SK-N-SH (cell line): ENCODE measurements at regions not wholly inside any gene's neighbourhood (a gene's known extent, or its start where the extent isn't known, plus 50 kb on each side); places are given as distances from the start of the nearest gene placed in this dataset.

Experiments
- CTCF ChIA-PET: fragments of 300-600, 350-600 bp; formaldehyde crosslinking; extraction: SDS; loops from one replicate; lab custom pipeline; 2021; lab: Yijun Ruan, JAX
- POLR2A ChIA-PET: fragments of 350-600 bp; sonication (Branson Sonifier 250); formaldehyde crosslinking; extraction: SDS; loops from one replicate; lab custom pipeline; 2020; ENCODE audit warnings: antibody characterized with exemption, inconsistent platforms; lab: Yijun Ruan, JAX
- DNase-seq: peaks from one replicate; pipeline ENCODE4 v3.0.0; 2012
- H2AFZ ChIP-seq: fragments of 200-600 bp; sonication (generic); 2 replicates; pipeline ENCODE4 v1.8.1; 2016; ENCODE audit warnings: antibody characterized with exemption, mild to moderate bottlenecking, low read depth
- H3F3A ChIP-seq: fragments of 200-600 bp; sonication (generic); replicated peaks from 2 replicates; pipeline ENCODE3; 2016; ENCODE audit warnings: antibody characterized with exemption, mild to moderate bottlenecking; ENCODE audit not compliant: insufficient read depth
- H3K27ac ChIP-seq, 2 experiments: fragments of 200-500 bp in 1 of 2; fragments of 200-600 bp in 1 of 2; sonication (Bioruptor generic) in 1 of 2; sonication (generic), shearing (Covaris generic) in 1 of 2; 2 replicates each; pipeline versions ENCODE4 v1.5.1 to v1.6.1; 2014 to 2016; ENCODE audit warnings: low read depth in 2 of 2, inconsistent platforms in 1 of 2, low read length in 1 of 2, mild to moderate bottlenecking in 1 of 2, mixed read lengths in 1 of 2
- H3K27me3 ChIP-seq: fragments of 200-600 bp; sonication (generic), shearing (Covaris generic); 2 replicates; pipeline ENCODE4 v1.6.1; 2016; ENCODE audit warnings: mixed run types; ENCODE audit not compliant: insufficient read depth
- H3K36me3 ChIP-seq, 2 experiments: fragments of 200-500 bp in 1 of 2; fragments of 200-600 bp in 1 of 2; sonication (Bioruptor generic) in 1 of 2; sonication (generic) in 1 of 2; replicated peaks in 1 of 2; 2 replicates each; pipeline versions ENCODE3 to v1.5.1; 2014 to 2016; ENCODE audit warnings: low read length in 1 of 2, mild to moderate bottlenecking in 1 of 2; ENCODE audit not compliant: insufficient read depth in 2 of 2, control insufficient read depth in 1 of 2
- H3K4me1 ChIP-seq, 2 experiments: fragments of 200-500 bp in 1 of 2; fragments of 200-600 bp in 1 of 2; sonication (Bioruptor generic) in 1 of 2; sonication (generic), shearing (Covaris generic) in 1 of 2; 2 replicates each; pipeline versions ENCODE4 v1.5.1 to v1.6.1; 2014 to 2016; ENCODE audit warnings: low read depth in 1 of 2, low read length in 1 of 2, mixed run types in 1 of 2; ENCODE audit not compliant: insufficient read depth in 2 of 2, control insufficient read depth in 1 of 2
- H3K4me2 ChIP-seq: fragments of 200-600 bp; sonication (generic), shearing (Covaris generic); 2 replicates; pipeline ENCODE4 v1.6.1; 2017; ENCODE audit warnings: mixed run types
- H3K4me3 ChIP-seq, 2 experiments: fragments of 200-500 bp in 1 of 2; fragments of 200-600 bp in 1 of 2; sonication (Bioruptor generic) in 1 of 2; sonication (generic), shearing (Covaris generic) in 1 of 2; 2 replicates each; pipeline versions ENCODE4 v1.5.1 to v1.8.1; 2014 to 2016; ENCODE audit warnings: low read depth in 2 of 2, inconsistent platforms in 1 of 2, low read length in 1 of 2, mild to moderate bottlenecking in 1 of 2, mixed read lengths in 1 of 2, moderate library complexity in 1 of 2
- H3K79me2 ChIP-seq: fragments of 200-600 bp; sonication (generic); 2 replicates; pipeline ENCODE4 v1.8.1; 2017; ENCODE audit warnings: mild to moderate bottlenecking; ENCODE audit not compliant: insufficient read depth
- H3K9ac ChIP-seq: fragments of 200-600 bp; sonication (generic); 2 replicates; pipeline ENCODE4 v1.6.1; 2017; ENCODE audit warnings: mixed run types
- H3K9me2 ChIP-seq: fragments of 200-600 bp; sonication (generic); 2 replicates; pipeline ENCODE4 v1.6.1; 2017; ENCODE audit warnings: mixed run types
- H3K9me3 ChIP-seq: fragments of 200-600 bp; sonication (generic); 2 replicates; pipeline ENCODE4 v1.6.1; 2017; ENCODE audit warnings: mixed run types, mild to moderate bottlenecking, moderate library complexity
- H4K20me1 ChIP-seq: fragments of 200-600 bp; sonication (generic); 2 replicates; pipeline ENCODE4 v1.6.1; 2017; ENCODE audit warnings: mild to moderate bottlenecking, mixed run types; ENCODE audit not compliant: insufficient read depth
- CHD2 ChIP-seq: fragments of 150-350 bp; IDR thresholded peaks from 2 replicates; pipeline ENCODE4 v1.6.1; 2018; ENCODE audit warnings: low read length; ENCODE audit not compliant: partially characterized antibody
- CTCF ChIP-seq: fragments of 200-600 bp; sonication (generic); IDR thresholded peaks from 2 replicates; pipeline ENCODE4 v1.6.1; 2017; ENCODE audit warnings: antibody characterized with exemption, mild to moderate bottlenecking, moderate library complexity
- ELF1 ChIP-seq: IDR thresholded peaks from 2 replicates; pipeline ENCODE4 v1.4.0; 2012
- FOSL2 ChIP-seq: IDR thresholded peaks from 2 replicates; pipeline ENCODE4 v1.4.0; 2012; ENCODE audit warnings: low read depth, mild to moderate bottlenecking, moderate library complexity, borderline replicate concordance
- FOXJ3 ChIP-seq: sonication (generic); formaldehyde crosslinking; IDR thresholded peaks from 2 replicates; pipeline ENCODE4 v1.5.1; 2020; ENCODE audit warnings: mild to moderate bottlenecking, missing genetic modification reagents
- GATA2 ChIP-seq: sonication (generic); formaldehyde crosslinking; IDR thresholded peaks from 2 replicates; pipeline ENCODE4 v1.5.0; 2020; ENCODE audit warnings: mild to moderate bottlenecking, missing genetic modification reagents
- IRF3 ChIP-seq: fragments of 150-350 bp; IDR thresholded peaks from 2 replicates; pipeline ENCODE4 v1.6.1; 2016; ENCODE audit warnings: mild to moderate bottlenecking, low read depth, low read length
- MEF2A ChIP-seq: IDR thresholded peaks from 2 replicates; pipeline ENCODE4 v1.4.0; 2012; ENCODE audit warnings: low read depth, borderline replicate concordance
- NRF1 ChIP-seq: IDR thresholded peaks from 2 replicates; pipeline ENCODE4 v1.6.1; 2012; ENCODE audit warnings: low read depth, mild to moderate bottlenecking, low read length
- REST ChIP-seq: IDR thresholded peaks from 2 replicates; pipeline ENCODE4 v1.6.1; 2012; ENCODE audit warnings: mild to moderate bottlenecking, low read depth, low read length, moderate library complexity
- SMC3 ChIP-seq: IDR thresholded peaks from 2 replicates; pipeline ENCODE4 v1.6.1; 2012; ENCODE audit warnings: low read depth, low read length, improper control_type of control experiment
- TAF1 ChIP-seq: IDR thresholded peaks from 2 replicates; pipeline ENCODE4 v1.6.1; 2012; ENCODE audit warnings: low read depth, mild to moderate bottlenecking, low read length, moderate library complexity, borderline replicate concordance
- TCF12 ChIP-seq: IDR thresholded peaks from 2 replicates; pipeline ENCODE4 v1.4.0; 2012
- TEAD4 ChIP-seq: IDR thresholded peaks from 2 replicates; pipeline ENCODE4 v1.4.0; 2012; ENCODE audit warnings: mild to moderate bottlenecking, borderline replicate concordance; ENCODE audit not compliant: insufficient read depth
- USF2 ChIP-seq: fragments of 150-350 bp; IDR thresholded peaks from 2 replicates; pipeline ENCODE4 v1.6.1; 2017; ENCODE audit warnings: antibody characterized with exemption, low read length, low read depth, borderline replicate concordance
- WGBS: methylation state at CpG from one replicate; pipeline ENCODE4 v1.1.6; 2017; ENCODE audit warnings: low lambda C conversion rate; 5-methylcytosine and 5-hydroxymethylcytosine counted together

GRCh38 chr18:39199231-39199855 is 1633.7 kb upstream of the CELF4 start (continued):
- TF ChIP-seq IRF3 = no peak

GRCh38 chr18:39198376-39198775 is 1632.8 kb upstream of the CELF4 start:
- H3K27ac ChIP-seq = no peak overlapping the region
- TF ChIP-seq ELF1 (no peak), USF2 (no peak), REST (no peak), MEF2A (no peak), SMC3 (no peak), TEAD4 (no peak), FOSL2 (no peak), GATA2 (CRISPR knock-in tag) (no peak), CHD2 (no peak), TAF1 (no peak), CTCF (no peak), TCF12 (no peak), FOXJ3 (CRISPR knock-in tag) (no peak), NRF1 (no peak)
- no peaks in the 10 kb centered on the region for H3K79me2 ChIP-seq
- no peak overlapping the region for H3K9ac ChIP-seq
- CTCF ChIA-PET = no interaction called here
- no peaks in the 10 kb centered on the region for H3K4me1 ChIP-seq
- no peaks in the 10 kb centered on the region for H3K9me2 ChIP-seq
- no peaks in the 10 kb centered on the region for H3K27me3 ChIP-seq
- H3K9me3 ChIP-seq = no peaks in the 10 kb centered on the region
- no peak overlapping the region for H2AFZ ChIP-seq
- H3K4me2 ChIP-seq = no peak overlapping the region
- no peaks in the 10 kb centered on the region for H3K36me3 ChIP-seq
- H4K20me1 ChIP-seq = no peaks in the 10 kb centered on the region
- DNase-seq = no peak
- POLR2A ChIA-PET = no interaction called here
- no peaks in the 10 kb centered on the region for H3F3A ChIP-seq
- WGBS = 29% methylated on average over 4 of the region's 4 CpGs
- H3K4me3 ChIP-seq = no peak overlapping the region
